COR-L47 (cell line): ENCODE measurements at regions not wholly inside any gene's neighbourhood (a gene's known extent, or its start where the extent isn't known, plus 50 kb on each side); places are given as distances from the start of the nearest gene placed in this dataset.

Experiments
- DNase-seq: peaks from one replicate; lab custom pipeline; 2025; lab: John Stamatoyannopoulos, UW

DNA sequence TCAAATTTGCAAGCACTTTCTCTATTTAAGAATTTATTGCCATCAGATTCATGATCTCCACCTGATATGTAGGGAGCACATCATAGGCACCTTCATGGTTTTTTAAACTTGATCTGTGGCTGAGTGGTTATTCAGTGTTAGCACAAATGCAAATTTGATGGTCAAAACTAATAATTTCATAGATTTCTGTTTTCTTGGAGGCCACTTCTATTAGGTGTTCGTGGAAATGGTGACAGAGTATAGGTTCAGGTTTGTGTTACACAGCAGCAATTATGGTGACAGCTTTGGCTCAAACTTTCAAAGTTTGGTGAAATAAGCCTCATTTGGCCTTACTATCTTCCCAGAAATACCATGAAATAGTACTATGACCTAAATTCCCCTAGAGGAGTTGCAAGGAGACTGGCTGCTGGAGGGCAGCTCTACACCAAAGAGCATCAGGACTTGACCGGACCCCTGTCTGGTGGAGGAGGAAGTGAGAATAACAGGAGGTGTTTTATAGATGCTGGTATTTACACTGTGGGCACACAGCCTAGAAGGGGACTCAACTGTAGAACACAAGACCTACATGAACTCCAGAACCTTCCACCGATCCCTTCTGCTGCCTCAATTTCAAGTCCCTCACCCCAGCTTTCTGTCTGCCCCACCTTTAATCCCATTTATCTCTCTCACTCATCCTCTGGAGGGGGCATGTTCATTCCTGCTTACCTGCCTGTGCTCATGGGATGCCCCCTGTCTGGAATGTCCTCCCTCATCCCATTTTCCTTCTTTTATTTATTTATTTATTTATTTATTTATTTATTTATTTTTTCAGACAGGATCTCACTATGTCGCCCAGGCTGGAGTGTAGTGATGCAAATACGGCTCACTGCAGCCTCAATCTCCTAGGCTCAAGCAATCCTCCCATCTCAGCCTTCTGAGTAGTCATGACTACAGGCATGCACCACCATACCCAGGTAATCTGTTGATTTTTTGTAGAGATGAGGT, 132.9 kb upstream of the SIX2 start:
- no peak for DNase-seq

DNA sequence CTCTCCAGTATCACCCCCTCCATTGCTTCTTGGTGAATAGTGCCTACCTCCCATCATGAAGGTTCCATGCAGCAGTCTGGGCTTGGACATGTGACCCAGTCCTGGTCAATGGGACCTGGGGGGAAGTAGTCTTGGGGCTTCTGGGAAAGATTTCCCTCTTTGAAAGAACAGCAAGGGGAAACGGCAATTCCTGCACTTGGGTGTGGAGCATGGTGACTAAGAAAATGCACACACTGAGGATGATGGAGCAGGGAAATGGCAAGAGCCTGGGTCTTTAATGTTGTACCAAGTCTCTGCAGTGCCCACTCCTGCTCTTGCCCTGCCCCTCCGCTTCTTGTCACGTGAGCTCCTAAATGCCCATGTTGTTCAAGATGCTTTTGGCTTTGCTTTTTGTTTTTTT, 131.4 kb upstream of the SIX2 start:
- no peak for DNase-seq

DNA sequence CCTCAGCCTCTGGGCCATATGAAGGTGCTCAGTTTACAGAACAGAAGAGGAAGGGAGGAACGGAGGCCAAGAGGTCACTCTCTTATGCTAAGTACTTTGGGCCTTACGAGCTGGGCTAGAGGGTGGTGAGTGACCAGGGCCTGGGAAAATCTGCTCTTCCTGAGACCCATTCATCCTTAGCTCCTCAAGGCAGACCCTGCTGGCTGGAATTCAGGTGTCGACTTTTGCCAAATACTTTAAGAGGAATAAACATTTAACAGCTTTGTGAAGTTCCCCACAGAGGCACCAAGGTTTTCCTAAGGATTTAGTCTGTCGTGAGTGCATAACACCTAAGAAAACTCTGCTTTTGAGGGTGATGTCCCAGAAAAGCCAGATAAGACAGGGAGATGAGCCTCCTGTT, 129.7 kb upstream of the SIX2 start:
- no peak for DNase-seq

DNA sequence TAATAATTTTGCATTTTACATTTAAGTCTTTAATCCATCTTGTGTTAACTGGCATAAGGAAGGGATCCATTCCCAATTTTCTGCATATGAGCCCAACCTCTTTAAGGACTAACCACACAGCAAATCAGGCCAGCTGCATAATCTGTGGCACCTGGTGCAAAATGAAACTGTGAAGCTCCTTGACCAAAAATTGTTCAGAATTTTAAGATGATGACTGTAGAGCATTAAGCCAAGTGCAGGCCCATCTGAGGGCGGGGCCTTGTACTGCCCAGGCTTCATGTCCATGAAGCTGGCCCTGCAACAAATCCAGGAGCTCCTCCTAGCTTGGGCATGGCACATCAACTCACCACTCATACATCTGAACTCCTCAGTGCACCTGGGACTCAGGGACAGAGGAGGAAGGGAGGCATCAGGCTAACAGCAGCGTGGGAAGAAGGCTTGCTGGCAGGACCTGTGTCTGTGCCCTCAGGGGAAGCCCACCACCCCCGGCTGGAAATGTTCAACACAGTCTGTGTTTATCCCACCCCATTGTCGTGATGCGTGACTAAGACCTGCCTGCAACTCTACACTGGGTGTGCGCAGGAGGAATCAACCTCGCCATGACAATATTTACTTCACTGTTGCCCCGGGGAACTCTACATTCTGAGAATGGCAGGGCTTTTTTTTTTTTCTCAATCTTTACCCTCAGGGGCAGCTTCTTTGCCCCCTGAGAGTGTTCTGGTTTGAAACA, 128.9 kb upstream of the SIX2 start:
- DNase-seq: no peak

DNA sequence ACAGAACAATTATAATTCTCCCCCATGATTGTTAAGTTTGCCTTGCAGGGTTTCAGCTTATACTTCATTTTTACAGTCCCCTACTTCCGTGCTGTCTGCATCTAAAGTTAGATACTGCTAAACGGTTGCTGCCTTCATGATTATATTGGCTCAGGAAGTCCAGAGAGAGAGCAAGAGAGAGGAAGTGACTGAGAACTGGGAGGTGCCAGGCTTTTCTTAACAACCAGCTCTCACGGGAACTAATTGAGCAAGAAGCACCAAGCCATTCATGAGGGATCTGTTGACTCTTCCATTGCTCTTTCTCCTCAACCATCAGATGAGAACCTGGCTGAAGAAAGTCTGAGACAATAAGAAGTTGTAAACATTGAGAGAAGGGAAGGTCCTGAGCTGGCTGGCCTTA, 125.5 kb upstream of the SIX2 start:
- no peak for DNase-seq

DNA sequence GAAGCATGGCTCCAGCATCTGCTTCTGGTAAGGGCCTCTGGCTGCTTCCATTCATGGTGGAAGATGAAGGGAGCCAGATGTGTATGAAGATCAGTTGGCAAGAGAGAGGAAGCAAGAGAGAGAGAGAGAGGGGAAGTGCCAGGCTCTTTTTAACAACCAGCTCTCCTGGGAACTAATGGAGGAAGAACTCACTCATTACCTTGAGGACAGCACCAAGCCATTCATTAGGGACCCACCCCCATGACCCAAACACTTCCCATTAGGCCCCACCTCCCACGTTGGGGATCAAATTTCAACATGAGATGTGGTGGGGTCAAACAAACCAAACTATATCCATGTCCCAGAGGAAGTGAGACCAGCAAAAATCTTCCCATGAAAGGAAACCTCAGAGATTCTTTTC, 124.8 kb upstream of the SIX2 start:
- DNase-seq: no peak

DNA sequence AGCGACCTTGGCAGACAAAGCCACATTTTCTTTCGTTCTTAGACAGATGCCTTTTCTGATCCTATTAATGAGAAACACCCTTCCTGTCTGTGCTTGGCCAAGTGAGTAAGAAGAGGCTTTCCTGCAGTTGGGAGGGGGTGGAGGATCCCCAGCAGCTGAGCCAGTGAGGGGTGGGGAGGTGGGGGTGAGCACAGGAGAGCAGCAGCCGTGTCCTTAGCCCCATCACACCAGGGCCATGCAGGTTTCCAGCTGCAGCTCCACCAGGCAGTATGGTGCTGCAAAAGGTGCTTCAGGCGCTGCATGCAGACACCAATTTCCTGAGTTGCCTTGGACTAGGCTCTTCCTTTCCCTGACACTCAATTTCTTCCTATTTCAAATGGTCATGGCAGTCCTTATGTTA, 123.3 kb upstream of the SIX2 start:
- no peak for DNase-seq

DNA sequence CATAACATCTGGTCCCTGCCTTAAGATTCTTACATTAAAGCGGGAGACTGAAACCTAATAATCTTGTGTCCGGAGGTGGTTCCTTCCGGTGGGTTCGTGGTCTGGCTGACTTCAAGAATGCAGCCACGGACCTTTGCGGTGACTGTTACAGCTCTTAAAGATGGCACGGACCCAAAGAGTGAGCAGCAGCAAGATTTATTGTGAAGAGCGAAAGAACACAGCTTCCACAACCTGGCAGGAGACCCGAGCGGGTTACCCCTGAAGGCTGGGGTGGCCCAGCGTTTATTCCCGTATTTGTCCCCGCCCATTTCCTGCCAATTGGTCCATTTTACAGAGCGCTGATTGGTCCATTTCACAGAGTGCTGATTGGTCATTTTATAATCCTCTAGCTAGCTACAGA, 122.3 kb upstream of the SIX2 start:
- DNase-seq: no peak

DNA sequence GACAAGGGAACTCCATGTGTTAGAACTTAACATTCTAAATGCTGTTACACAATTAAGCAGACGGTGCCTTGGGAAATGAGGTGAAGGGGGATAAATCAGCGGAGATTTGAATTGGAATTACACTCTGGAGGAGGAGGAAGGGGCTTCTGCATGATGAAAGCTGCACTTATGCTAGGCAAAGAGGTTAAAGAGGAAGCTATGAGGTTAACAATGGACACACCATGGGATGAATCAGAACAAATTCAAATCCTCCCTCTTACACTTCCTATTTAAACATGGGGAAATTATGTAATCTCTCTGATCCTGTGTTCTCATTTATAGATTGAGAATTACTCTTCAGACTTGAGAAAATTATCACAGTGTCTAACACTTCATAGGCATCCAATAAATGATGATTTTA, 121.5 kb upstream of the SIX2 start:
- DNase-seq: no peak

DNA sequence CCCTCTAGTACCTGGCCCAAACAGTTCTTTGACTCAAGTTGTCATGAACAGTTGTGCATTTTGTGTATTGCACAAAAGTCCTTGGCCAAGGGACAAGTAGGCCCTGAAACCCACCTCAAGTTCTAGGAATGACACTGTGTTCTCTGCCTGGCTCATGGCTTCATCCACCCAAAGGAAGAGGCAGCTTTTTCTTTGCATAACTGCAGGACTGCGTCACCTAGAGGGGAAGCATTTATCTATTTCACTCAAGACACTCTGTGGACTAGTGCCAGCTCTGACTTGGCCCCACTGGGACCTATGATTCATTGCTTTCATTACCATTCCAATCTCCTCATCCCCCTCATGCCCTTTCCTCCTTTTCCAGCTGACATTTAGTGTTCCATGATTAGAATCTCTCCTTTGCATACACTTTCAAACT, 119.3 kb upstream of the SIX2 start:
- DNase-seq: no peak

DNA sequence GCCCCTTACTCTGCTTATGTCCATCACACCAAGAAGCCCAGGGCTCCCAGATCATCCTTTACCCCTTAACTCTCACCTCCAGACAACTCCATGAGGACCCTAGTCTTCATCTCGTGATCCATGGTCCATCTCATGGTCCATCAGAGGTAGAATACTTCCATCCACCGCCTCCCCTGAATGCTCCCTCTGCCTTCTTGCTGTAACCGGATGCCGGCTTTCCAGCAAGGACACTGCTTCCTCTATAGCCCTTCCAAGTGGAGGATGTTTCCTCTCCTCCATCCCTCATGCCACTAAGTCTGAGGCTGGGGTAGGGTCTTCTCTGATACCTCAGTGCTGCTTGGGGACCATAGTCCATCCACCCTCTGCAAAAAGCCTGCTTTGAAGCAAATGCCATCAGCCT, 118.6 kb upstream of the SIX2 start:
- no peak for DNase-seq

DNA sequence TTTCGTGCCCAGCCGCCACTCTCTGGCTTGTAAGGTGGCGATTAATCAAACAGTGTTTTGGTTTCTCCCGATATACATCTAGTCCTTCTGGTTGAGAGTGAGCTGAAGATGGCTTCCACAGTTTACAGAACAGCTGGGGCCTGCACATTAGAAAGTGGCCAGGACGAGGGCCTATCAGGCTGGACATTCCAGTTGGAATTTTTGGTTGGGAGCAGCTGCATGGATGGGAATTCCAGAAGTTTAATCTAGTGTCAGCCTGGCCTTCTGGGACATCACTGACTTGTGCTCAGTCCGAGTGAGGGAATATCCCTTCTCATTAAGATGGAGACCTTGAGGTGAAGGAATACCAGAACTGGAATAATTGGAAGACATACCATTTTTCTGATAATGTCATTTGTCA, 118.1 kb upstream of the SIX2 start:
- no peak for DNase-seq

DNA sequence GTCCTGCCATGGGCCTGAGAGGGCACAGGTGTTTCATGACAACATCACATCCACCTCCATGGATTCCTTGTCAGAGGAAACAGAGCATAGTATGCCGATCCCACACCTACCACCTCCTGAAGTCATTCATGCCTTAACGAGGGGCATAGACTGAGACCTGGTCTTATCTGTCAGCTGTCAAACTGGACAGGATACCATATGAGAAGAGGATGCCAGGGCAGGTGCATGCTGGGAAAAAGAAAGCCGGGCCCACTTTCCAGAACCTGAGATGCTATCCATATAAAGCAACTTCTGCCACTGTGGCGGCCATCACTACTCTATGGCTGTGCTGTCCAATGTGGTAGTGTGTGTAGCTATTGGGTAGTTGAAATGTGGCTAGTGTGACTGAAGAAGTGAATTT, 116.0 kb upstream of the SIX2 start:
- DNase-seq: no peak

DNA sequence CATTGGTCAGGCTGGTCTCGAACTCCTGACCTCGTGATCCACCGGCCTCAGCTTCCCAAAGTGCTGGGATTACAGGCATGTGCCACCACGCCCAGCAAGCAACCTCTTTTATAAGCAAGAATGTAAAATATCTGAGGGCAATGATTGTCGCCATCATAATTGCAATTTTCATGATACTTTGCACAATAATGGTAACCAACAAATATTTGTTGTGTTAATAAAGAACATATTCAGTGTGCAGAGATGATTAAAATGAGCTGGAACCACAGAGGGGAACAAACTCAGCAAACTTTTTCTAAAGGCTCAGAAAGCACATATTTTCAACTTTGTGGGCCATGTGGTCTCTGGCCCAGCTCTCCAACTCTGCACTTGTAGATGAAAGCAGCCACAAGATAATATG, 115.2 kb upstream of the SIX2 start:
- no peak for DNase-seq

DNA sequence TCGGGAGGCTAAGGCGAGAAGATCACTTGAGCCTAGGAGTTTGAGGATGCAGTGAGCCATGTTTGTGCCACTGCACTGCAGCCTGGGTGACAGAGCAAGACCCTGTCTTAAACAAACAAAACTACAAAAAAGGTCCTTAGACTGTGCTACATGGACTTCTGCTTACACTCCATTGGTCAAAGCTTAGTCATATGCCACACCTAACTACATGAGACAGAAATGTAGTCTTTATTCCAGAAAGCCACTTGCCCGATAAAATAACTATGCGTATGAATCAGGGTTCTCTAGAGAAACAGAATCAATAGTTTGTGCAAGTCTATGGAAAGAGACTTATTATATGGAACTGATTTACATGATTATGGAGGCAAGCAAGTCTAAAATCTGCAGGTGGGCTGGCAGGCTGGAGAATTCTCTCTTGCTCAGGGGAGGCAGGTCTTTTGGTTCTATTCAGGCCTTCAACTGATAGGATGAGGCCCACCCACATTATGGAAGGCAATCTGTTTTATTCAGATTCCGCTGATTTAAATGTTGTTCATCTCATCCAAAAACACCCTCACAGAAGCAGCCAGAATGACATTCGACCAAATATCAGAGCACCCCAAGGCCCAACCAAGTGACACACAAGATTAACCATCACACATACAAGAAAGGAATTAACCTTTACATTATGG, 114.4 kb upstream of the SIX2 start:
- no peak for DNase-seq

DNA sequence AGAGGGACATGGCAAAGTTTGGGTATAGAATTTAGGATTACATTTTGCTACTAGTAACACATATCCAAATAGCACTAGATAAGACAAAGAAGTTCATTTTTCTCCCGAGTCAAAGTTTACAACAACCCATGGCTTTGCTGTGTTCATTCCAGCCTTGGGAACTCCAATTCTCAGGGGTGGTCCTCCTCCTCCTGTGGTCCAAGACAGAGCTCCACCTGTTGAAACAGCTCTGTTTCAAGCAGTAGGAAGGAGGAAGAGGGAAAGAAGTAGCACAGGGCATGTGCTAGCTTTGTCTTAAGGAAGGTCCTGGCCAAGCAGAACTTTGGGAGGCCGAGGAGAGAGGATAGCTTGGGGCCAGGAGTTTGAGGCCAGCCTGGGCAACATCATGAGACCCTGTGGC, 113.8 kb upstream of the SIX2 start:
- DNase-seq: no peak

DNA sequence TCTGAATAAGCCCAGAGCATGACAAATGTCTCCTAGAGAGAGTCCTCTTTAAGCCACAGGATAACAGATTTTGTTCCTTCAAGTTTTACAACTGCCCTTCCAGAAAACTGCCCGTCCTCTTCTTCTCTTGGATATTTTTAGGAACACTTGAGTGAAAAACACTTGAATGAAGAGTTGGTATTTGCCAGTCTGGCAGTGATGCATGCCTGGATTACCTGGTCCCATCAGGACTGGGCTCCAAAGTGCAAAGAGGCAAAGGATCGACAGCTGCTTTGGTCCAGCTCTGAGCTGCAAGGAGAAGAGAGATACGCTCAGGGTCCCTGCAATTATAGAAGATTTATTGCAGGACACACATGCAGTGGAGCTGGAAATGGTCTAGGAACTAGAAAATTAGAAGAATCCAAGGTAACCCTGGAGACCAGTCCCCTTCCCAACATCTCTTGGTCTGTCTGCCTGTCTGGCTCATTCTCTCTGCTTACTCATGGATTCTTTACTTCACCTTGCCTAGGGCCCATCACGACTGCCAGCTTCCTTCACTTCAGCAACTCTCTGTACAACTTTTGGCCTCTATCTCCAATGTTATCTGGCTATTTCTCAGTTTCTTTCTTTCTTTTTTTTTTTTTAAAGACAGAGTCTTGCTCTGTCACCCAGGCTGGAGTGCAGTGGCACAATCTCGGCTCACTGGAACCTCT, 112.1 kb upstream of the SIX2 start:
- DNase-seq: no peak

DNA sequence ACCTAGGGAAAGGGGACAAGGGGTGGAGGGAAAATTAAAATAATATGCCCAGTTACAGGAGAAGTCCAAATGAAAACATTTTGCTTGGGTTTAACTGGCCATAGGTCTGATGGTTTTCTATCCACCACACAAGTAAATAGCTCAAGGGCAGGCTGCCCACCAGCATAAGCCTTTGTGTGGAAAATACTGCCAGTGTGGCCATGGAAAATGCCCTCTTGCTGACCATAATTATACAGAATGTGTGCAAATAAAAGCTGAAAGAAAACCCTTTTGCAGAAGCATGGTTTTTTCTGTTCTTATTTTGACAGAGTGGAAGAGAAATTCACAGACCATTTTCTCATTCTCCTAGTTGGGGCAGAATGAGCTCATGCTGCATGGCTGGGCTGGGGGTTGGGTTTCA, 111.3 kb upstream of the SIX2 start:
- no peak for DNase-seq

DNA sequence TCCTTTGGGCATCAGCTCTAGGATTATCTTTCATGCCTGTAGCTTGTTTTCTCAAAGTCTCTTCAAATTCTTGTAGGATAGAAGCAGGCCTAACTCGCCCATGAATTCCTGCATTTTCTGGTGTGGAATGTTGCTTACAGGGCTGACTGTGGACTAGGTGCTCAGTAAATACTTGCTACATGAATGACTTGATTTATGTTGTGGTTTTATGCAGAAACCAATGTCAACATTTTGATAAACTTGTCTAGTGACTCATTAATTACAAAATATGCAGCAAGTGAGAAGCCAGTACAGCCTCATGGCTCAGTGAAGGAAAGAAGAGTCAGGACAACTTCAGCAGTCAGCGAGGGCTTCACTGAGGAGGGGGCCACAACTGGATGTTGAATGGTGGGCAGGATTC, 110.6 kb upstream of the SIX2 start:
- DNase-seq: no peak

DNA sequence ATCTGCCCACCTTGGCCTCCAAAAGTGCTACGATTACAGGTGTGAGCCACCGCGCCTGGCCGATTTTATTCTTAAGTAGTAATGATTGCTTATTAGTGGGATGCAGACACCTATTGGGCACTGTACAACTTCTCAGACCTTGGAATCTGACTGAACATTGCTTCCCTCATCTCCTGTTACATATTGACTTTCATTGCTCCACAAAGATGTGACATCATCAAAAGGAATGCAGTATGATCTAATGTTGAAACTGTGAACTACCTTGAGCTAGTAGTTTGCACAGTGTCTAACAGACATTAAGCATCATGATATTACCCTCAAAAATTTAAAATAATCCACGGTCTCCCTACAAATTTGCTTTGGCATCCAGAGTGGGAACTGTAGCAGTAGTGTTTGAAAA, 109.8 kb upstream of the SIX2 start:
- DNase-seq: no peak

DNA sequence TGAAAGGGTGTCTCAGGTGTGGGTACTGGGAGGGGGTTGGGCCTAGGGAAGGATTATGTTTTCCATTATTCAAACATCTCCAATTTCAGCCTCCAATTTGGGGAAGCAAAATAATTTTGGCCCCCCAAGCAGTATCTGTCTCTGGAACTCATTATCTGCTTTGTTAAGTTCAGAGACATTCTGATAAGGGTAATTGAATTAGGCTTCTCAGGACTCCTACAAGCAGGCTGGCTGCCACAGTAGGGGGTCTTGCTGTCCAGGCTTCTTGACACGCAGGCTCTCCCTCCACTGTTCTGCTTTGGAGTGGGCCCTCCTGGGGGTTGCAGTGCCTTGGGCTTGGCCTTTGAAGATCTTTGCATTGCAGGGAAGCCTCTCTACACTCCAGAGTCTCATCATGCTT, 108.1 kb upstream of the SIX2 start:
- no peak for DNase-seq

DNA sequence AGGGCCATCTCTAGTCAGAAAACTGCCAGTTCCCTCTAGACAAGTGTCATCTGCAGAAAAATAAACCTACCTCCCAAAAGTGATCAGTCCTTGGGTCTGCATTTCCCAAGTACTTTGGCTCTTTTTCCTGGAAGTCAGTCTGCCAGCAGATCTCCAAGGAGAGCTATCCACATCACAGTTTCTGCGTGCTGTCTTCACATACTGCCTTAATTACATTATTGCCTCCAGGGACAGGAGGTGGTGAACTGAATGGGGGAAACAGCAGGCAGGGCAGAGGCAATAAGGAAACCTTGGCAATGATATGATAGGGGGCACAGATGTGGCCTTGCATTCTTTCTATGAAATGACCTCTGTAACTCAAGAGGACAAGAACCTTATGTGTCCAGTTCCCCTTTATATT, 105.9 kb upstream of the SIX2 start:
- DNase-seq: no peak
